ENCODE measurements at regions not wholly inside any gene's neighbourhood (a gene's known extent, or its start where the extent isn't known, plus 50 kb on each side); places are given as distances from the start of the nearest gene placed in this dataset.

GRCh38 chr20:53852014-53852413, 218.4 kb downstream of the BCAS1 start:
- no peak for TF ChIP-seq POLR2AphosphoS5 (IDR thresholded peaks at IDR 0.05)
- no peak for TF ChIP-seq CTCF (IDR thresholded peaks at IDR 0.05 in 8 of 11, conservative IDR thresholded peaks at IDR 0.05 in 3 of 11)
- TF ChIP-seq POLR2A (IDR thresholded peaks at IDR 0.05), result no peak

Measured in spleen (tissue), 7 donors.